CD14-positive monocyte (primary cell): ENCODE measurements at regions not wholly inside any gene's neighbourhood (a gene's known extent, or its start where the extent isn't known, plus 50 kb on each side); places are given as distances from the start of the nearest gene placed in this dataset.

Experiments used
- DNase-seq, 3 donors: peaks; one replicate each; pipeline ENCODE4 v3.0.0-alpha.2; 2011 to 2022
- H2AFZ ChIP-seq: 2 replicates; pipeline ENCODE4 v1.6.0; 2012; ENCODE audit warnings: mild to moderate bottlenecking, low read depth, low read length, inconsistent platforms; ENCODE audit not compliant: insufficient read depth, poor library complexity, severe bottlenecking
- H3K27ac ChIP-seq, 2 donors: 1 replicate in 1 of 2; 2 replicates in 1 of 2; pipeline ENCODE4 v1.5.1; 2012 to 2013; ENCODE audit warnings: low read length in 2 of 2, control low read depth in 1 of 2, inconsistent platforms in 1 of 2, low read depth in 1 of 2, mild to moderate bottlenecking in 1 of 2
- H3K27me3 ChIP-seq, 2 donors: one replicate each; pipeline versions ENCODE4 v1.6.0 to v1.6.1; 2011 to 2013; ENCODE audit warnings: low read length in 2 of 2; ENCODE audit not compliant: control insufficient read depth in 2 of 2, insufficient read depth in 2 of 2
- H3K36me3 ChIP-seq, 2 donors: replicated peaks in 1 of 2; 1 replicate in 1 of 2; 2 replicates in 1 of 2; pipeline versions ENCODE4 v1.5.1 to v1.6.1; 2012 to 2013; ENCODE audit warnings: low read length in 2 of 2, control low read depth in 1 of 2, inconsistent platforms in 1 of 2, mild to moderate bottlenecking in 1 of 2; ENCODE audit not compliant: insufficient read depth in 2 of 2, control insufficient read depth in 1 of 2
- H3K4me1 ChIP-seq, 2 donors: 1 replicate in 1 of 2; 2 replicates in 1 of 2; pipeline versions ENCODE4 v1.5.1 to v1.6.1; 2012 to 2013; ENCODE audit warnings: low read length in 2 of 2, control low read depth in 1 of 2, inconsistent platforms in 1 of 2, mild to moderate bottlenecking in 1 of 2, moderate library complexity in 1 of 2; ENCODE audit not compliant: insufficient read depth in 2 of 2, control insufficient read depth in 1 of 2
- H3K4me2 ChIP-seq: replicated peaks from 2 replicates; pipeline ENCODE3; 2012; ENCODE audit warnings: low read length, moderate library complexity, mild to moderate bottlenecking; ENCODE audit not compliant: poor library complexity, severe bottlenecking; ENCODE audit errors: extremely low read depth
- H3K4me3 ChIP-seq, 3 experiments: fragments of 200-600 bp in 1 of 3; sonication (generic) in 1 of 3; replicated peaks in 1 of 3; 1 replicate in 2 of 3; 2 replicates in 1 of 3; pipeline ENCODE4 v1.5.1; 2011 to 2013; ENCODE audit warnings: low read length in 3 of 3, mild to moderate bottlenecking in 3 of 3, control low read depth in 2 of 3, low read depth in 2 of 3, inconsistent platforms in 1 of 3, moderate library complexity in 1 of 3
- H3K79me2 ChIP-seq: 2 replicates; pipeline ENCODE4 v1.6.0; 2012; ENCODE audit warnings: mild to moderate bottlenecking, control low read depth, inconsistent platforms, low read length, moderate library complexity; ENCODE audit not compliant: insufficient read depth
- H3K9ac ChIP-seq: 2 replicates; pipeline ENCODE4 v1.6.0; 2017; ENCODE audit warnings: low read length, mild to moderate bottlenecking; ENCODE audit not compliant: insufficient read depth, poor library complexity, severe bottlenecking
- H3K9me3 ChIP-seq, 2 donors: replicated peaks in 1 of 2; 1 replicate in 1 of 2; 2 replicates in 1 of 2; pipeline versions ENCODE4 v1.5.1 to v1.6.1; 2012 to 2013; ENCODE audit warnings: low read length in 2 of 2, control low read depth in 1 of 2; ENCODE audit not compliant: control insufficient read depth in 1 of 2, insufficient read depth in 1 of 2
- H4K20me1 ChIP-seq: 2 replicates; pipeline ENCODE4 v1.6.0; 2012; ENCODE audit warnings: mild to moderate bottlenecking, low read length, control low read depth, moderate library complexity; ENCODE audit not compliant: insufficient read depth
- H3K27ac Mint-ChIP-seq, 7 donors: one replicate each; pipeline ENCODE4 v1.8.0; 2020; ENCODE audit warnings: mild to moderate bottlenecking in 7 of 7, mixed read lengths in 7 of 7, moderate library complexity in 6 of 7, inconsistent platforms in 2 of 7
- H3K27me3 Mint-ChIP-seq, 3 donors: one replicate each; pipeline ENCODE4 v1.8.0; 2021 to 2022; ENCODE audit warnings: low read depth in 3 of 3, mild to moderate bottlenecking in 3 of 3, mixed read lengths in 3 of 3, moderate library complexity in 3 of 3, inconsistent platforms in 1 of 3
- H3K36me3 Mint-ChIP-seq, 2 donors: one replicate each; pipeline ENCODE4 v1.8.0; 2020; ENCODE audit warnings: mixed read lengths in 2 of 2, inconsistent platforms in 1 of 2, mild to moderate bottlenecking in 1 of 2
- H3K4me1 Mint-ChIP-seq: one replicate; pipeline ENCODE4 v1.8.0; 2020; ENCODE audit warnings: mild to moderate bottlenecking, mixed read lengths
- H3K4me3 Mint-ChIP-seq, 2 donors: one replicate each; pipeline ENCODE4 v1.8.0; 2020; ENCODE audit warnings: mild to moderate bottlenecking in 2 of 2, mixed read lengths in 2 of 2, moderate library complexity in 1 of 2
- H3K9me3 Mint-ChIP-seq, 7 donors: one replicate each; pipeline ENCODE4 v1.8.0; 2020 to 2022; ENCODE audit warnings: mixed read lengths in 7 of 7, mild to moderate bottlenecking in 6 of 7, moderate library complexity in 6 of 7, inconsistent platforms in 2 of 7
- CTCF ChIP-seq: fragments of 200-600 bp; IDR thresholded peaks from one replicate; pipeline ENCODE4 v1.8.0; 2022; ENCODE audit warnings: antibody characterized with exemption, mild to moderate bottlenecking
- WGBS: methylation state at CpG from one replicate; pipeline ENCODE4 v1.1.5; 2013; ENCODE audit warnings: missing lambda C conversion rate; ENCODE audit not compliant: insufficient coverage; 5-methylcytosine and 5-hydroxymethylcytosine counted together
- intact Hi-C, 2 donors: fragments of 100-400 bp; cut with micrococcal nuclease; formaldehyde crosslinking; loops; one replicate each; pipeline versions ENCODE4 v1.15.0 to v1.15.1; 2023

- Mint-ChIP-seq H3K4me1 (no peaks in the 10 kb centered on the region), H3K9me3 (peaks cover 3 to 9% (median 8%) of the 10 kb centered on the region in 7 donors), H3K4me3 (no peak overlapping the region), H3K36me3 (no peaks in the 10 kb centered on the region), H3K27ac (no peak overlapping the region), H3K27me3 (no peaks in the 10 kb centered on the region)
- Histone ChIP-seq H3K27me3 (no peaks in the 10 kb centered on the region), H3K79me2 (no peaks in the 10 kb centered on the region), H3K4me2 (no peak overlapping the region), H3K27ac (no peak overlapping the region), H3K4me1 (no peaks in the 10 kb centered on the region), H2AFZ (no peak overlapping the region), H3K36me3 (no peaks in the 10 kb centered on the region), H4K20me1 (no peaks in the 10 kb centered on the region), H3K9me3 (peaks cover 0 to 5% of the 10 kb centered on the region in 2 donors), H3K4me3 (no peak overlapping the region), H3K9ac (no peak overlapping the region)
- DNase-seq = no peak
- no CpG with 5 or more reads among the region's 1 CpG for WGBS
- no peak for TF ChIP-seq CTCF
- intact Hi-C loops = no loop called here
Observed at GRCh38 chr1:69376408-69376807, 191.3 kb upstream of the LRRC7 start.

- WGBS = 33% methylated on average over 2 of the region's 2 CpGs
- Histone ChIP-seq H3K79me2 (no peaks in the 10 kb centered on the region), H3K4me2 (no peak overlapping the region), H4K20me1 (no peaks in the 10 kb centered on the region), H3K4me3 (no peak overlapping the region), H3K27ac (no peak overlapping the region), H3K27me3 (no peaks in the 10 kb centered on the region), H3K36me3 (no peaks in the 10 kb centered on the region), H3K9ac (no peak overlapping the region), H3K4me1 (no peaks in the 10 kb centered on the region), H2AFZ (no peak overlapping the region), H3K9me3 (peaks cover 0 to 5% of the 10 kb centered on the region in 2 donors)
- intact Hi-C loops = no loop called here
- Mint-ChIP-seq H3K4me1 (no peaks in the 10 kb centered on the region), H3K9me3 (peaks cover 3 to 14% (median 9%) of the 10 kb centered on the region in 7 donors), H3K36me3 (no peaks in the 10 kb centered on the region), H3K27me3 (no peaks in the 10 kb centered on the region), H3K4me3 (no peak overlapping the region), H3K27ac (no peak overlapping the region)
- DNase-seq = no peak
- no peak for TF ChIP-seq CTCF
Observed at GRCh38 chr1:69377507-69377906, 190.2 kb upstream of the LRRC7 start.
